HG03571 (cell line): ENCODE measurements at regions not wholly inside any gene's neighbourhood (a gene's known extent, or its start where the extent isn't known, plus 50 kb on each side); places are given as distances from the start of the nearest gene placed in this dataset.

ENCODE experiments used
- ATAC-seq: cut with Tn5 transposase; IDR thresholded peaks from one replicate; pipeline ENCODE4 v1.9.1; 2021; ENCODE audit not compliant: unreplicated experiment

- no peak for ATAC-seq
These were observed 365.0 kb downstream of the SEMA3D start for GRCh38 chr7:84821671-84822534.

GRCh38 chr7:84820481-84820880 lies 366.4 kb downstream of the SEMA3D start:
- no peak for ATAC-seq

GRCh38 chr7:84817016-84817415 lies 369.8 kb downstream of the SEMA3D start:
- no peak for ATAC-seq

GRCh38 chr7:84813376-84813775 lies 373.5 kb downstream of the SEMA3D start:
- ATAC-seq = no peak

GRCh38 chr7:84812021-84812420 lies 374.8 kb downstream of the SEMA3D start:
- ATAC-seq = no peak

- ATAC-seq = no peak
These were observed 375.5 kb downstream of the SEMA3D start for GRCh38 chr7:84811362-84811761.

GRCh38 chr7:84809877-84810276 lies 377.0 kb downstream of the SEMA3D start:
- ATAC-seq = no peak

GRCh38 chr7:84803979-84804378 lies 382.9 kb downstream of the SEMA3D start:
- no peak for ATAC-seq

GRCh38 chr7:84801396-84801795 lies 385.5 kb downstream of the SEMA3D start:
- no peak for ATAC-seq

GRCh38 chr7:84800846-84801245 lies 386.0 kb downstream of the SEMA3D start:
- ATAC-seq = no peak

GRCh38 chr7:84799106-84799505 lies 387.8 kb downstream of the SEMA3D start:
- ATAC-seq = no peak

- ATAC-seq = no peak
These were observed 394.5 kb downstream of the SEMA3D start for GRCh38 chr7:84792231-84792893.

- ATAC-seq = no peak
These were observed 396.0 kb downstream of the SEMA3D start for GRCh38 chr7:84790882-84791281.

GRCh38 chr7:84786073-84786472 lies 400.8 kb downstream of the SEMA3D start:
- ATAC-seq = no peak

GRCh38 chr7:84784450-84784849 lies 402.4 kb downstream of the SEMA3D start:
- ATAC-seq = no peak

- no peak for ATAC-seq
These were observed 403.6 kb downstream of the SEMA3D start for GRCh38 chr7:84783141-84783778.

- no peak for ATAC-seq
These were observed 405.0 kb downstream of the SEMA3D start for GRCh38 chr7:84781838-84782237.

- ATAC-seq = no peak
These were observed 406.4 kb downstream of the SEMA3D start for GRCh38 chr7:84780158-84781124.

GRCh38 chr7:84757761-84758160 lies 429.1 kb downstream of the SEMA3D start:
- ATAC-seq = no peak

- no peak for ATAC-seq
These were observed 440.5 kb downstream of the SEMA3D start for GRCh38 chr7:84746353-84746752.

- no peak for ATAC-seq
These were observed 442.5 kb downstream of the SEMA3D start for GRCh38 chr7:84744385-84744784.
